MM.1S (cell line): ENCODE measurements at regions not wholly inside any gene's neighbourhood (a gene's known extent, or its start where the extent isn't known, plus 50 kb on each side); places are given as distances from the start of the nearest gene placed in this dataset.

Experiments
- DNase-seq: peaks from one replicate; pipeline ENCODE4 v3.0.0-alpha.2; 2015
- H2AFZ ChIP-seq: fragments of 300-600 bp; sonication (generic); 2 replicates; pipeline ENCODE4 v1.6.0; 2016; ENCODE audit warnings: antibody characterized with exemption, low read length
- H3F3A ChIP-seq: fragments of 300-600 bp; sonication (generic); 2 replicates; pipeline ENCODE4 v1.6.1; 2016; ENCODE audit warnings: mild to moderate bottlenecking, antibody characterized with exemption, low read length, moderate library complexity, mixed read lengths; ENCODE audit not compliant: insufficient read depth
- H3K27ac ChIP-seq: fragments of 300-600 bp; sonication (generic); 2 replicates; pipeline ENCODE4 v1.5.1; 2016; ENCODE audit warnings: mild to moderate bottlenecking, low read length
- H3K27me3 ChIP-seq: fragments of 300-600 bp; sonication (generic); replicated peaks from 2 replicates; pipeline ENCODE4 v1.6.0; 2016; ENCODE audit warnings: low read length; ENCODE audit not compliant: insufficient read depth
- H3K36me3 ChIP-seq: fragments of 300-600 bp; sonication (generic); replicated peaks from 2 replicates; pipeline ENCODE4 v1.6.1; 2016; ENCODE audit warnings: mild to moderate bottlenecking, low read length, mixed read lengths; ENCODE audit not compliant: insufficient read depth
- H3K4me1 ChIP-seq: fragments of 300-600 bp; sonication (generic); 2 replicates; pipeline ENCODE4 v1.6.1; 2016; ENCODE audit warnings: low read length, mixed read lengths
- H3K4me2 ChIP-seq: fragments of 300-600 bp; sonication (generic); 2 replicates; pipeline ENCODE4 v1.6.0; 2016; ENCODE audit warnings: low read depth, low read length
- H3K4me3 ChIP-seq: fragments of 300-600 bp; sonication (generic); 2 replicates; pipeline ENCODE4 v1.5.1; 2016; ENCODE audit warnings: low read length, mixed read lengths
- H3K79me2 ChIP-seq: fragments of 300-600 bp; sonication (generic); 2 replicates; pipeline ENCODE4 v1.6.1; 2016; ENCODE audit warnings: mixed run types, low read length, mixed read lengths
- H3K9ac ChIP-seq: fragments of 300-600 bp; sonication (generic); 2 replicates; pipeline ENCODE4 v1.6.1; 2016; ENCODE audit warnings: low read length, mixed read lengths
- H3K9me2 ChIP-seq: fragments of 300-600 bp; sonication (generic); replicated peaks from 2 replicates; pipeline ENCODE4 v1.6.1; 2016; ENCODE audit warnings: mild to moderate bottlenecking, low read length, mixed read lengths; ENCODE audit not compliant: insufficient read depth
- H3K9me3 ChIP-seq: fragments of 300-600 bp; sonication (generic); replicated peaks from 2 replicates; pipeline ENCODE4 v1.6.1; 2016; ENCODE audit warnings: mild to moderate bottlenecking, low read length, mixed read lengths; ENCODE audit not compliant: insufficient read depth
- H4K20me1 ChIP-seq: fragments of 300-600 bp; sonication (generic); 2 replicates; pipeline ENCODE4 v1.6.1; 2016; ENCODE audit warnings: mild to moderate bottlenecking, low read length, moderate library complexity, mixed read lengths; ENCODE audit not compliant: insufficient read depth
- CTCF ChIP-seq: fragments of 300-600 bp; sonication (generic); IDR thresholded peaks from 2 replicates; pipeline ENCODE4 v1.5.1; 2016; ENCODE audit warnings: antibody characterized with exemption, low read length, mixed read lengths
- EZH2 ChIP-seq: fragments of 300-600 bp; sonication (generic); optimal IDR thresholded peaks from 2 replicates; pipeline ENCODE3; 2017; ENCODE audit warnings: low read depth, mild to moderate bottlenecking, antibody characterized with exemption, low read length, mixed read lengths
- EZH2phosphoT487 ChIP-seq: fragments of 300-600 bp; sonication (generic); IDR thresholded peaks from 2 replicates; pipeline ENCODE4 v1.6.1; 2018; ENCODE audit warnings: antibody characterized with exemption, low read length

- Histone ChIP-seq H3F3A (no peaks in the 10 kb centered on the region), H3K4me3 (no peak overlapping the region), H2AFZ (no peak overlapping the region), H3K36me3 (no peaks in the 10 kb centered on the region), H4K20me1 (no peaks in the 10 kb centered on the region), H3K79me2 (no peaks in the 10 kb centered on the region), H3K4me1 (no peaks in the 10 kb centered on the region), H3K4me2 (no peak overlapping the region), H3K27ac (no peak overlapping the region), H3K9me2 (no peaks in the 10 kb centered on the region), H3K9ac (no peak overlapping the region), H3K9me3 (no peaks in the 10 kb centered on the region), H3K27me3 (no peaks in the 10 kb centered on the region)
- DNase-seq, result no peak
- TF ChIP-seq CTCF (0 out of 2 replicates have a peak, but pooled peaks have one; percentile 8), EZH2 (no peak)
These were observed 700.7 kb downstream of the PCDH18 start for GRCh38 chr4:136831553-136831952.

- no peak for DNase-seq
- no peaks in the 10 kb centered on the region for H3K9me3 ChIP-seq
These were observed 703.0 kb downstream of the PCDH18 start for GRCh38 chr4:136829280-136829679.

GRCh38 chr4:136823020-136823419, 709.3 kb downstream of the PCDH18 start:
- Histone ChIP-seq H3K4me3 (no peak overlapping the region), H3K9me3 (no peaks in the 10 kb centered on the region), H3K9ac (no peak overlapping the region), H3K9me2 (no peaks in the 10 kb centered on the region), H3K4me2 (no peak overlapping the region), H3K79me2 (no peaks in the 10 kb centered on the region), H3F3A (no peaks in the 10 kb centered on the region), H3K27ac (no peak overlapping the region), H3K4me1 (no peaks in the 10 kb centered on the region), H3K27me3 (no peaks in the 10 kb centered on the region), H3K36me3 (no peaks in the 10 kb centered on the region), H4K20me1 (no peaks in the 10 kb centered on the region), H2AFZ (no peak overlapping the region)
- TF ChIP-seq EZH2phosphoT487 (no peak), EZH2 (no peak), CTCF (no peak)
- no peak for DNase-seq

More at GRCh38 chr4:136829280-136829679, 703.0 kb downstream of the PCDH18 start:
- Histone ChIP-seq H3F3A (no peaks in the 10 kb centered on the region), H3K27ac (no peak overlapping the region), H3K9ac (no peak overlapping the region), H3K4me2 (no peak overlapping the region), H3K4me3 (no peak overlapping the region), H3K36me3 (no peaks in the 10 kb centered on the region), H3K79me2 (no peaks in the 10 kb centered on the region), H3K27me3 (no peaks in the 10 kb centered on the region), H3K4me1 (no peaks in the 10 kb centered on the region), H2AFZ (no peak overlapping the region), H4K20me1 (no peaks in the 10 kb centered on the region), H3K9me2 (no peaks in the 10 kb centered on the region)
- TF ChIP-seq EZH2phosphoT487, result no peak
- TF ChIP-seq CTCF, result no peak
